ENCODE measurements at regions not wholly inside any gene's neighbourhood (a gene's known extent, or its start where the extent isn't known, plus 50 kb on each side); places are given as distances from the start of the nearest gene placed in this dataset.

DNA sequence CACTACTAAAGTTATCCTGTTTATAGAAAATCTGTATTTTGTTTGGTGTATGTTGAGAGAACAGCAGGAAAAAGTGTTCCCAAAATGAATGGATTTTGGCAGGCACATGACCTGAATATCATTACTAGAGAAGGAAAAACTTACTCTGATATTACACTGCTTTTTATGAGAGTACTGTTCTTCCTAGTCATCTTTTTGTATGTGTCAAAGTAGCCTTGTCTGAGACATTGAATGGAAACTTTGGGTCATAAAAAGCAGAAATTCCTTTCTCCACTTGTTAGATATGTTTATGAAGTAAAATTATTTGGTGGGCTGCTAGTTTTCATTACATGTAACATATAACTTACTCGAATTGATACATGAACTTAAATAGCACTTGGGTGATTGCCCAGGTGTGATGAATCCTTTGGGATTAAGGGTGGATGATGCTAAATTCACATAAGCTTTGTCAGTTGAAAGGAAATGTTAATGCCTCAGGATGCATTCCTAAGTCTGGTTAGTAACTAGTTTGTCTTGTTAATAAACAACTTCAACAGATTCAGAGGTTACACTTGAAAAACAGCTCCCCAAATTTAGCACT is 206.7 kb downstream of the CENPW start:
- H3K4me3 ChIP-seq (ENCODE audit: low read depth, low read length) = no peak overlapping the region

GRCh38 chr6:126548300-126548699 is 208.4 kb downstream of the CENPW start:
- TF ChIP-seq, protein P1, sequence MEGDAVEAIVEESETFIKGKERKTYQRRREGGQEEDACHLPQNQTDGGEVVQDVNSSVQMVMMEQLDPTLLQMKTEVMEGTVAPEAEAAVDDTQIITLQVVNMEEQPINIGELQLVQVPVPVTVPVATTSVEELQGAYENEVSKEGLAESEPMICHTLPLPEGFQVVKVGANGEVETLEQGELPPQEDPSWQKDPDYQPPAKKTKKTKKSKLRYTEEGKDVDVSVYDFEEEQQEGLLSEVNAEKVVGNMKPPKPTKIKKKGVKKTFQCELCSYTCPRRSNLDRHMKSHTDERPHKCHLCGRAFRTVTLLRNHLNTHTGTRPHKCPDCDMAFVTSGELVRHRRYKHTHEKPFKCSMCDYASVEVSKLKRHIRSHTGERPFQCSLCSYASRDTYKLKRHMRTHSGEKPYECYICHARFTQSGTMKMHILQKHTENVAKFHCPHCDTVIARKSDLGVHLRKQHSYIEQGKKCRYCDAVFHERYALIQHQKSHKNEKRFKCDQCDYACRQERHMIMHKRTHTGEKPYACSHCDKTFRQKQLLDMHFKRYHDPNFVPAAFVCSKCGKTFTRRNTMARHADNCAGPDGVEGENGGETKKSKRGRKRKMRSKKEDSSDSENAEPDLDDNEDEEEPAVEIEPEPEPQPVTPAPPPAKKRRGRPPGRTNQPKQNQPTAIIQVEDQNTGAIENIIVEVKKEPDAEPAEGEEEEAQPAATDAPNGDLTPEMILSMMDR (IDR thresholded peaks at IDR 0.05; ENCODE audit: borderline replicate concordance, insufficient read depth, low read depth, low read length) = no peak
- H3K4me3 ChIP-seq (ENCODE audit: low read depth, low read length) = no peak overlapping the region

More for the DNA sequence above, 206.7 kb downstream of the CENPW start:
- TF ChIP-seq, protein P1 (IDR thresholded peaks at IDR 0.05; ENCODE audit: borderline replicate concordance, insufficient read depth, low read depth, low read length) = no peak

DNA sequence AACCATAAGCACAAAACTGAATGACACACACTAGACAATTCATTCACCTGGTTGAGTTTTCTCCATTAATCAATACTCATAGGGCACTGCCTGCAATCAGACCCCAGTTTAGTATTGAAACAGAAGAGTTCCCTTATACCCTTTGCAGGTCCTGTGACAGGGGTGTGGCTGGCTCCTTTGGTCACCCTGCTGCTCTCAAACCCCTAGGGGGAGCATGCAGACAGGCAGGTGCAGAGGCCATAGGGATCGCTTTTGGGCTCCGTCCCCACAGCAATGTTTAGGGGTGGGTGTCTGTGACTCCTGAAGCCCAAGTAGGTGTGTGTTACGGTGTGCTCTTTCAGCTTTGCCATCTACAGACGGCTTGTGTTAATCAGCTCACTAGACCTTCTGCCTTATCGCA is 210.4 kb downstream of the CENPW start:
- H3K4me3 ChIP-seq (ENCODE audit: low read depth, low read length) = no peak overlapping the region
- TF ChIP-seq, protein P1 (IDR thresholded peaks at IDR 0.05; ENCODE audit: borderline replicate concordance, insufficient read depth, low read depth, low read length) = 0 out of 2 replicates have a peak, but pooled peaks have one; percentile 24

DNA sequence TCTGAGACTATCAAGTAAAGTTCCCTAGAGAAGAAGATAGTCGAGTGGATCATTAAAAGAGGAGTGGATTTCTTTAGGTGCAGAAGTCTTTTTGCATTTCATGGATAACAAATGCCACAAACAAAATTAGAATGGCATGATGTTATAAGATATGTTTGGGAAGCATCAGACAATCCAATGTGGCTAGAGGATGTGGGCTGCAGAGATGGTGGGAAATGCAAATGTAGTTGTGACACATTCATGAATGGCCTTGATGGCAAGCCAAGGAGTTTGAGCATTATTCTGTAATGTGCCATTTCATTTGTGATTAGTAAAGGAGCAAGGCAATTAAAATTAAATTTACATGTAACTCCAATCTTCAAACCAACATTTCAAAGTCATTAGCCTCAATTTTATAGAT is 211.9 kb downstream of the CENPW start:
- H3K4me3 ChIP-seq (ENCODE audit: low read depth, low read length) = no peak overlapping the region
- TF ChIP-seq, protein P1 (IDR thresholded peaks at IDR 0.05; ENCODE audit: borderline replicate concordance, insufficient read depth, low read depth, low read length) = no peak

- H3K4me3 ChIP-seq (ENCODE audit: low read depth, low read length) = no peak overlapping the region
- TF ChIP-seq, protein P1 (IDR thresholded peaks at IDR 0.05; ENCODE audit: borderline replicate concordance, insufficient read depth, low read depth, low read length) = no peak
Measured at GRCh38 chr6:126553854-126554253, 213.9 kb downstream of the CENPW start.

- no peak overlapping the region for H3K4me3 ChIP-seq (ENCODE audit: low read depth, low read length)
- TF ChIP-seq, protein P1 (IDR thresholded peaks at IDR 0.05; ENCODE audit: borderline replicate concordance, insufficient read depth, low read depth, low read length) = no peak
Measured at GRCh38 chr6:126570507-126570906, 230.6 kb downstream of the CENPW start.

- TF ChIP-seq, protein P1 (IDR thresholded peaks at IDR 0.05; ENCODE audit: borderline replicate concordance, insufficient read depth, low read depth, low read length) = no peak
- H3K4me3 ChIP-seq (ENCODE audit: low read depth, low read length) = no peak overlapping the region
Measured at GRCh38 chr6:126574301-126574700, 234.4 kb downstream of the CENPW start.
